Nephron progenitor cell (in vitro differentiated cells): ENCODE measurements at regions not wholly inside any gene's neighbourhood (a gene's known extent, or its start where the extent isn't known, plus 50 kb on each side); places are given as distances from the start of the nearest gene placed in this dataset.

Source experiments
- DNase-seq: peaks from one replicate; pipeline ENCODE4 v3.0.0; 2021
- H3K27ac Mint-ChIP-seq: 2 replicates; pipeline ENCODE4 v1.8.0; 2021; ENCODE audit warnings: mild to moderate bottlenecking, moderate library complexity, mixed read lengths
- H3K27me3 Mint-ChIP-seq: 2 replicates; pipeline ENCODE4 v1.8.0; 2021; ENCODE audit warnings: mild to moderate bottlenecking, low read depth, mixed read lengths; ENCODE audit not compliant: poor library complexity
- H3K36me3 Mint-ChIP-seq: 2 replicates; pipeline ENCODE4 v1.8.0; 2021; ENCODE audit warnings: low read depth, mixed read lengths
- H3K4me1 Mint-ChIP-seq: 2 replicates; pipeline ENCODE4 v1.8.0; 2021; ENCODE audit warnings: mixed read lengths
- H3K4me3 Mint-ChIP-seq: 2 replicates; pipeline ENCODE4 v1.8.0; 2021; ENCODE audit warnings: mild to moderate bottlenecking, moderate library complexity, mixed read lengths
- H3K9me3 Mint-ChIP-seq: 2 replicates; pipeline ENCODE4 v1.8.0; 2021; ENCODE audit warnings: mild to moderate bottlenecking, moderate library complexity, mixed read lengths
- TF ChIP-seq, protein P1 (sequence below): fragments of 200-600 bp; sonication (generic); IDR thresholded peaks from 2 replicates; pipeline ENCODE4 v1.5.0; 2021; ENCODE audit warnings: antibody characterized with exemption

- TF ChIP-seq, protein P1, sequence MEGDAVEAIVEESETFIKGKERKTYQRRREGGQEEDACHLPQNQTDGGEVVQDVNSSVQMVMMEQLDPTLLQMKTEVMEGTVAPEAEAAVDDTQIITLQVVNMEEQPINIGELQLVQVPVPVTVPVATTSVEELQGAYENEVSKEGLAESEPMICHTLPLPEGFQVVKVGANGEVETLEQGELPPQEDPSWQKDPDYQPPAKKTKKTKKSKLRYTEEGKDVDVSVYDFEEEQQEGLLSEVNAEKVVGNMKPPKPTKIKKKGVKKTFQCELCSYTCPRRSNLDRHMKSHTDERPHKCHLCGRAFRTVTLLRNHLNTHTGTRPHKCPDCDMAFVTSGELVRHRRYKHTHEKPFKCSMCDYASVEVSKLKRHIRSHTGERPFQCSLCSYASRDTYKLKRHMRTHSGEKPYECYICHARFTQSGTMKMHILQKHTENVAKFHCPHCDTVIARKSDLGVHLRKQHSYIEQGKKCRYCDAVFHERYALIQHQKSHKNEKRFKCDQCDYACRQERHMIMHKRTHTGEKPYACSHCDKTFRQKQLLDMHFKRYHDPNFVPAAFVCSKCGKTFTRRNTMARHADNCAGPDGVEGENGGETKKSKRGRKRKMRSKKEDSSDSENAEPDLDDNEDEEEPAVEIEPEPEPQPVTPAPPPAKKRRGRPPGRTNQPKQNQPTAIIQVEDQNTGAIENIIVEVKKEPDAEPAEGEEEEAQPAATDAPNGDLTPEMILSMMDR, result no peak
- H3K27ac Mint-ChIP-seq, result no peak overlapping the region
- H3K4me3 Mint-ChIP-seq, result no peak overlapping the region
- H3K36me3 Mint-ChIP-seq, result no peaks in the 10 kb centered on the region
- no peaks in the 10 kb centered on the region for H3K9me3 Mint-ChIP-seq
- H3K4me1 Mint-ChIP-seq, result no peaks in the 10 kb centered on the region
- no peaks in the 10 kb centered on the region for H3K27me3 Mint-ChIP-seq
- peak; percentile 6 for DNase-seq
Observed at GRCh38 chr4:158327525-158327924, 117.2 kb downstream of the TMEM144 start.

GRCh38 chr4:158331863-158332262 lies 121.6 kb downstream of the TMEM144 start:
- H3K4me1 Mint-ChIP-seq, result no peaks in the 10 kb centered on the region
- no peaks in the 10 kb centered on the region for H3K27me3 Mint-ChIP-seq
- TF ChIP-seq, protein P1, result no peak
- DNase-seq, result no peak
- H3K36me3 Mint-ChIP-seq, result no peaks in the 10 kb centered on the region
- H3K9me3 Mint-ChIP-seq, result no peaks in the 10 kb centered on the region
- H3K4me3 Mint-ChIP-seq, result no peak overlapping the region
- no peak overlapping the region for H3K27ac Mint-ChIP-seq

DNA sequence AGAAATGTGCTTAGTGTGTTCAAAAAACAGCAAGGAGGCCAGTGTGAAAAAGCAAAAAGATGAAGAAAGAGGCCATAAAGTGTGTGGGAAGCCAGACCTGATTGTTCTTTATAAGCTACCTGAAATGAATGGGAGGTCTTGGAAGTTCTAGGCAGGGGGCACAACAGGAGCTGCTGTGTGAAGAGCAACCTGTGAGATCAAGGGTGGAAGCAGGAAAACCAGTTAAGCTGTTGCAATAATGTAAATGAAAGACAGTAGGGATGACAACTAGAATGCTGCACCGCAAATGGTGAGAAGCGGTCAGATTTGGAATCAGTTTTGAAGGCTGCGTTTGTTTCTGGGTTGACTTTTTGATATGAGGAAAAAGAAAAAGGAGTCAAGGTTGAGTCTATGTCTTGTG lies 123.5 kb downstream of the TMEM144 start:
- DNase-seq, result no peak
- no peaks in the 10 kb centered on the region for H3K36me3 Mint-ChIP-seq
- no peak overlapping the region for H3K27ac Mint-ChIP-seq
- H3K4me3 Mint-ChIP-seq, result no peak overlapping the region
- TF ChIP-seq, protein P1, result no peak
- no peaks in the 10 kb centered on the region for H3K9me3 Mint-ChIP-seq
- H3K27me3 Mint-ChIP-seq, result no peaks in the 10 kb centered on the region
- H3K4me1 Mint-ChIP-seq, result no peaks in the 10 kb centered on the region

DNA sequence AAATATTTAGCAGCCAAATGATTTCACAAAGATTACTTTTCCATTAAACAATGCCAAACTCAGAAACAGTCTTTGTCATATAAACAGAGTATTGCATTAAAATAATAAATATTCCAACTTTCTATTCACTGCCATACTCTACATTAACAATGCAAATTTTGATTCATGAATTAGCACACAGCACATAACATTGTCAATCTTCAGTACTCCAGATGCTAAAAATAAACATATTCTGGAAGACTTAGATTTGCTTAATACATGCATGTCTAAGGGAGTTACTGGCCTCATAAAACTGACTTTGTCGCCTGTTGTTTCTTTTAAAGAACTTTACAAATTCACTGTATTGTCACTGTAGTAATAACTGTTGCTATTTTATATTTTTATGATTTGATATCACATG lies 131.6 kb downstream of the TMEM144 start:
- no peak for DNase-seq
- TF ChIP-seq, protein P1, result no peak
- Mint-ChIP-seq H3K27ac (no peak overlapping the region), H3K36me3 (no peaks in the 10 kb centered on the region), H3K4me1 (no peaks in the 10 kb centered on the region), H3K27me3 (no peaks in the 10 kb centered on the region), H3K9me3 (peaks cover 6% of the 10 kb centered on the region), H3K4me3 (no peak overlapping the region)

DNA sequence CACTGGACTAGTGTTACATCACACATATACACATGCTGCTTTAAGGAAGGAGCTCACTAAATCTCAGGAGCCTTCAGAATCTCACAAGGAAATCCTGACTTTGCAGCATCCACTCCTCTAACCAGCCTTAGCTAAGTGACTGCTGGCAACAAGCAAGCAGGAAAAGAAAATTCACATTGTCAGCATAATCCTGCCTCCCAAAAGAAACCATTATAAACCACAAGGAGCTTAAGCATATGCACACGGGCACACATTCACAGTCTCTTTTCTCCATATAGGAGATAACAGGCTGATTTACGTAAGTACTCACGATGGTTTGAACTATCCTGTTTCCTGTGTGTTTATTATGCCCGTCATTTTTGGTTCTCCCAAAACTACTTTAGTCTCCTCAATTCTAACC lies 136.3 kb downstream of the TMEM144 start:
- Mint-ChIP-seq H3K4me3 (no peak overlapping the region), H3K27ac (no peak overlapping the region), H3K36me3 (no peaks in the 10 kb centered on the region), H3K27me3 (no peaks in the 10 kb centered on the region), H3K4me1 (no peaks in the 10 kb centered on the region), H3K9me3 (no peaks in the 10 kb centered on the region)
- TF ChIP-seq, protein P1, result no peak
- no peak for DNase-seq

DNA sequence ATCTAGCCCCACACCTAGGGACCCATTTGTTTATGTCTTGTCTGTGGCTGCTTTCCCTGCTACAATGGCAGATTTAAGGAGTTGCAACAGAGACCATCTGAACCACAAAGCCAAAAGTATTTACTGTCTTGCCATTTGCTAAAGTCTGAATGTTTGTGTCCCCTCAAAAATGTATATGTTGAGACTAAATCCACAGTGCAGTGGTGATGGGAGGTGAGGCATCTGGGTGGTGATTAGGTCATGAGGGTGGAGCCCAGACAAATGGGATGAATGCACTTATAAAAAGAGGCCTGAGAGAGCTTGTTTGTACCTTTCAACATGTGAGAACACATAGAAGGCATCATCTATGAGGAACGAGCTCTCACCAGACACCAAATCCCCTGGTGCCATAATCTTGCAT lies 137.3 kb downstream of the TMEM144 start:
- no peaks in the 10 kb centered on the region for H3K36me3 Mint-ChIP-seq
- H3K27me3 Mint-ChIP-seq, result peaks cover 3% of the 10 kb centered on the region
- H3K9me3 Mint-ChIP-seq, result no peaks in the 10 kb centered on the region
- H3K4me1 Mint-ChIP-seq, result no peaks in the 10 kb centered on the region
- no peak overlapping the region for H3K4me3 Mint-ChIP-seq
- no peak overlapping the region for H3K27ac Mint-ChIP-seq
- DNase-seq, result no peak
- TF ChIP-seq, protein P1, result no peak
